HG03135 (cell line): ENCODE measurements at regions not wholly inside any gene's neighbourhood (a gene's known extent, or its start where the extent isn't known, plus 50 kb on each side); places are given as distances from the start of the nearest gene placed in this dataset.

Experiments used
- ATAC-seq: cut with Tn5 transposase; IDR thresholded peaks from one replicate; pipeline ENCODE4 v1.9.1; 2021; ENCODE audit warnings: mild to moderate bottlenecking, moderate library complexity; ENCODE audit not compliant: unreplicated experiment

GRCh38 chr4:141576585-141577110 lies 59.7 kb upstream of the IL15 start:
- ATAC-seq = no peak

GRCh38 chr4:141578451-141578850 lies 57.9 kb upstream of the IL15 start:
- no peak for ATAC-seq

GRCh38 chr4:141580523-141580922 lies 55.9 kb upstream of the IL15 start:
- ATAC-seq = no peak
